ENCODE measurements at regions not wholly inside any gene's neighbourhood (a gene's known extent, or its start where the extent isn't known, plus 50 kb on each side); places are given as distances from the start of the nearest gene placed in this dataset.

GRCh38 chr7:32273297-32273696 lies 203.1 kb upstream of the PDE1C start:
- TF ChIP-seq CTCF (IDR thresholded peaks at IDR 0.05 in 4 of 5, conservative IDR thresholded peaks at IDR 0.05 in 1 of 5) = no peak
- no peak for TF ChIP-seq POLR2A (IDR thresholded peaks at IDR 0.05)

Measured in gastrocnemius medialis (tissue), 4 donors.